ENCODE measurements at regions not wholly inside any gene's neighbourhood (a gene's known extent, or its start where the extent isn't known, plus 50 kb on each side); places are given as distances from the start of the nearest gene placed in this dataset.

GRCh38 chr12:71014180-71014785, 93.7 kb upstream of the PTPRR start:
- Histone ChIP-seq H3K27ac (ENCODE audit: low read depth, low read length) (no peak overlapping the region), H3K27me3 (ENCODE audit: control insufficient read depth, insufficient read depth, low read length, poor library complexity, severe bottlenecking) (no peaks in the 10 kb centered on the region), H3K36me3 (ENCODE audit: control insufficient read depth, insufficient read depth, low read length) (no peaks in the 10 kb centered on the region), H3K4me1 (ENCODE audit: control insufficient read depth, insufficient read depth, low read length) (no peaks in the 10 kb centered on the region), H3K9ac (ENCODE audit: extremely low read depth, low read length, poor library complexity, severe bottlenecking) (no peak overlapping the region), H3K9me3 (ENCODE audit: control insufficient read depth, low read length) (no peaks in the 10 kb centered on the region), H3K4me3 (ENCODE audit: low read length) (no peak overlapping the region)
- no peaks in the 10 kb centered on the region for H3K36me3 Mint-ChIP-seq (ENCODE audit: low read depth)
- H3K27me3 Mint-ChIP-seq (ENCODE audit: insufficient read depth): no peaks in the 10 kb centered on the region
- H3K4me1 Mint-ChIP-seq: peaks cover 6% of the 10 kb centered on the region
- H3K9me3 Mint-ChIP-seq: no peaks in the 10 kb centered on the region
- 61% methylated on average over 2 of the region's 2 CpGs; no CpG with 5 or more reads in 1 of the 2 experiments for WGBS, 2 experiments (ENCODE audit: insufficient coverage in 1 of 2, insufficient read length in 1 of 2)
- H3K4me3 Mint-ChIP-seq: no peak overlapping the region
- DNase-seq: no peak
- no peak overlapping the region for H3K27ac Mint-ChIP-seq
- peak; percentile 76 for TF ChIP-seq CTCF (conservative IDR thresholded peaks at IDR 0.05)

GRCh38 chr12:71011261-71011660, 90.7 kb upstream of the PTPRR start:
- no peak overlapping the region for H3K4me3 Mint-ChIP-seq
- Histone ChIP-seq H3K4me3 (ENCODE audit: low read length) (no peak overlapping the region), H3K4me1 (ENCODE audit: control insufficient read depth, insufficient read depth, low read length) (no peaks in the 10 kb centered on the region), H3K9me3 (ENCODE audit: control insufficient read depth, low read length) (no peaks in the 10 kb centered on the region), H3K36me3 (ENCODE audit: control insufficient read depth, insufficient read depth, low read length) (no peaks in the 10 kb centered on the region), H3K9ac (ENCODE audit: extremely low read depth, low read length, poor library complexity, severe bottlenecking) (no peak overlapping the region), H3K27ac (ENCODE audit: low read depth, low read length) (no peak overlapping the region), H3K27me3 (ENCODE audit: control insufficient read depth, insufficient read depth, low read length, poor library complexity, severe bottlenecking) (no peaks in the 10 kb centered on the region)
- DNase-seq: no peak
- no peaks in the 10 kb centered on the region for H3K36me3 Mint-ChIP-seq (ENCODE audit: low read depth)
- 95 to 100% methylated on average over 3 to 4 of the region's 4 CpGs for WGBS, 2 experiments (ENCODE audit: insufficient coverage in 1 of 2, insufficient read length in 1 of 2)
- no peaks in the 10 kb centered on the region for H3K27me3 Mint-ChIP-seq (ENCODE audit: insufficient read depth)
- H3K4me1 Mint-ChIP-seq: peaks cover 6% of the 10 kb centered on the region
- no peak for TF ChIP-seq CTCF (conservative IDR thresholded peaks at IDR 0.05)
- H3K27ac Mint-ChIP-seq: no peak overlapping the region
- H3K9me3 Mint-ChIP-seq: no peaks in the 10 kb centered on the region

- H3K9me3 Mint-ChIP-seq: no peaks in the 10 kb centered on the region
- Histone ChIP-seq H3K27me3 (ENCODE audit: control insufficient read depth, insufficient read depth, low read length, poor library complexity, severe bottlenecking) (no peaks in the 10 kb centered on the region), H3K4me3 (ENCODE audit: low read length) (no peak overlapping the region), H3K36me3 (ENCODE audit: control insufficient read depth, insufficient read depth, low read length) (no peaks in the 10 kb centered on the region), H3K4me1 (ENCODE audit: control insufficient read depth, insufficient read depth, low read length) (no peaks in the 10 kb centered on the region), H3K9ac (ENCODE audit: extremely low read depth, low read length, poor library complexity, severe bottlenecking) (no peak overlapping the region), H3K9me3 (ENCODE audit: control insufficient read depth, low read length) (no peaks in the 10 kb centered on the region), H3K27ac (ENCODE audit: low read depth, low read length) (no peak overlapping the region)
- no peak for DNase-seq
- no peaks in the 10 kb centered on the region for H3K27me3 Mint-ChIP-seq (ENCODE audit: insufficient read depth)
- no peak overlapping the region for H3K4me3 Mint-ChIP-seq
- H3K36me3 Mint-ChIP-seq (ENCODE audit: low read depth): no peaks in the 10 kb centered on the region
- 83% methylated on average over 1 of the region's 1 CpG; no CpG with 5 or more reads in 1 of the 2 experiments for WGBS, 2 experiments (ENCODE audit: insufficient coverage in 1 of 2, insufficient read length in 1 of 2)
- peaks cover 6% of the 10 kb centered on the region for H3K4me1 Mint-ChIP-seq
- no peak for TF ChIP-seq CTCF (conservative IDR thresholded peaks at IDR 0.05)
- H3K27ac Mint-ChIP-seq: no peak overlapping the region
Measured at GRCh38 chr12:71010143-71010479, 89.6 kb upstream of the PTPRR start.

Measured in endodermal cell (in vitro differentiated cells).